HG02623 (cell line): ENCODE measurements at regions not wholly inside any gene's neighbourhood (a gene's known extent, or its start where the extent isn't known, plus 50 kb on each side); places are given as distances from the start of the nearest gene placed in this dataset.

Source experiments
- ATAC-seq: cut with Tn5 transposase; IDR thresholded peaks from one replicate; pipeline ENCODE4 v1.9.1; 2021; ENCODE audit warnings: moderate library complexity; ENCODE audit not compliant: unreplicated experiment

GRCh38 chr12:93042283-93042682 is 113.2 kb upstream of the EEA1 start:
- ATAC-seq = no peak

GRCh38 chr12:93042684-93043083 is 113.6 kb upstream of the EEA1 start:
- no peak for ATAC-seq

GRCh38 chr12:93043192-93043876 is 114.2 kb upstream of the EEA1 start:
- no peak for ATAC-seq

DNA sequence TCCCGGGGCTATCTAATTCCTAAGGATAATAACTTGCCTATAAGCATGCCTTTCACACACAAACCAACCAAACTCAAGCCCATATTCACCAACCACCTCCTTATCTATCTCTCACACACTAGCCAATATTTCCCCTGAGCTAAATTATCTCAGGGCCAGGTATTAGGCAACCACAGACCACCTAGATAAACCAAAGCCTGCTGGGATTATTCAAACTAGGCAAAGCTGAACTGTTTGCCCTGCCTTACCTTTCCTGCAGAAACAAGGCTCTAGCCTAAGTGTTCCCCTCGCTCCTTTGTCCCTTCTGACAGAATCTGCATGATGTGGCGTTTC is 114.7 kb upstream of the EEA1 start:
- ATAC-seq = no peak

- ATAC-seq = no peak
Measured at GRCh38 chr12:93047118-93047517, 118.0 kb upstream of the EEA1 start.

DNA sequence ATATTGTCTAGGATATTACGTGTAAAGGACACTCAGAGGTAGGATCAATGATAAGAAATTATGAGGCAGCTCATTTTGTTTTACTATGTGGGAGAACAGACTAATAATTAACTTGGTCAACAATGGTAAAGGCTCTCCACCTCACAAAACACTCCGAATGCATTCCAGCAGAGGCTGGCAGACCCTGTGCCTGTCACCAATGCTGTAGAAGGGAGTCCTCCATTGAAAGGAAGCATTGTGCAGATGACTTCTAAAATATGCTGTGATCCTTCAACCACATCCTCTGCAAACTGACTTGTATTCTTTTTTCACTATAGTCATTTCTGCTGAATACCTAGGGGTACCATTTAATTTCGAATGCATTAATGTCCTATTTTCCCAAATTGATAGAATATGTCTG is 119.6 kb upstream of the EEA1 start:
- no peak for ATAC-seq

- no peak for ATAC-seq
Measured at GRCh38 chr12:93050026-93050747, 121.1 kb upstream of the EEA1 start.

DNA sequence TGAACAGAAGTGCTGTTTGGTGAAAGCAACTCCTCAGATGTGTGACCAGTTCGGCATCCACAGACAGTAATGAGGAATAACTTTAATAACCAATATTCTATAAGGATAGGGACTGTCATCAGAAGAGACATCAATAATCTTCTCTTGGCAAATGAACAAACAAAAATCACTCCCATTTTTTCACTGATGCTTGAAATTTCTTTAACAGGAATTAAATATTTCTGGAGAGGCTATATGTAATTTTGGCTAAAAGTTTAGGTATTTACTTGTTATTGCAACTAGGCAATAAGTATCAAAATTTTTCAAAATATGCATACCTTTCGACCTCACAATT is 121.6 kb upstream of the EEA1 start:
- ATAC-seq = no peak

GRCh38 chr12:93054021-93054420 is 124.9 kb upstream of the EEA1 start:
- no peak for ATAC-seq

GRCh38 chr12:93055221-93055620 is 126.1 kb upstream of the EEA1 start:
- no peak for ATAC-seq

DNA sequence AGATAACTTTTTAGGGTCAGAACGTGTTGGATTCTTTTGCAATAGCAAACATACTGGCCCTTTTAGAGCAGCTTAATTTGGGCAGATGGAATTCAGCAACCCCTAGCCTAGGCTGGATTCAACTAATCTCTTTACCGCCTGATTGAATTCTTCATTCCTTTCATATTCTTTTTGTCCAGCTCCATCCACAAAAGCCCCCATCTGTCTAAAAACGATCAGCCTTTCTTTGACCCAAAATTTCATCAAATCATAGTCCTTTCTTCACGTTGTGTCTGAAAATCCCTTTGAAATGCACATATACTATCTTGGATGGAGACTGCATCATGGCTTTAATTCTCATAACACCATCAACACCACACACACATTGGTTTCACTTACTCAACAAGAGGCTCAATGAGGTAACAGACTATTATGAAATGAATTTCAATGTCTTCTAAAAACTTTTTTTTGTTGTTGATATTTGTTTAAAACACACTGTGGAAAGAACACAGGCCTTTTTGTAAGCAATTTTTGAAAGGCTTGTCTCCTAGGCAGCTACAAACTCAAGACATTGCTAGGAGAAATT is 128.0 kb upstream of the EEA1 start:
- ATAC-seq = no peak

GRCh38 chr12:93058280-93058679 is 129.2 kb upstream of the EEA1 start:
- no peak for ATAC-seq

DNA sequence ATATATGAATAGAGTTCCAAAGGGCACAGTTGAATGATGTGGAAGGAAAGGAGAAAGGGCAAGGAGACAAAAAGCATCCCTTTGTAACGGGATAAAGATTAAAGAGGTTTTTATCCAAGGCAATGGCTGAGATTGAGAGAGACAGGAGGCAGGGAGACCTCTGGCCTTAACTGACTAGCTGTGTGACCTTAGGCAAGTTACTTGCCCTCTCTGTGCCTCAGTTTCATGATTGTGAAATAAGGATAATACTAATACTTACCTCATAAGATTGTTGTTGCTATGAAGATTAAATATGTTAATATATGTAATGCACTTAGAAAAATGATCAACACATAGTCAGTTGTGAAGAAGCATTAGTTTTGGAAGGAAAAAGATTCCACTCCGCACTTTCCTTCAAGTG is 130.2 kb upstream of the EEA1 start:
- ATAC-seq = no peak

GRCh38 chr12:93059925-93060665 is 131.0 kb upstream of the EEA1 start:
- peak; percentile 98 for ATAC-seq

DNA sequence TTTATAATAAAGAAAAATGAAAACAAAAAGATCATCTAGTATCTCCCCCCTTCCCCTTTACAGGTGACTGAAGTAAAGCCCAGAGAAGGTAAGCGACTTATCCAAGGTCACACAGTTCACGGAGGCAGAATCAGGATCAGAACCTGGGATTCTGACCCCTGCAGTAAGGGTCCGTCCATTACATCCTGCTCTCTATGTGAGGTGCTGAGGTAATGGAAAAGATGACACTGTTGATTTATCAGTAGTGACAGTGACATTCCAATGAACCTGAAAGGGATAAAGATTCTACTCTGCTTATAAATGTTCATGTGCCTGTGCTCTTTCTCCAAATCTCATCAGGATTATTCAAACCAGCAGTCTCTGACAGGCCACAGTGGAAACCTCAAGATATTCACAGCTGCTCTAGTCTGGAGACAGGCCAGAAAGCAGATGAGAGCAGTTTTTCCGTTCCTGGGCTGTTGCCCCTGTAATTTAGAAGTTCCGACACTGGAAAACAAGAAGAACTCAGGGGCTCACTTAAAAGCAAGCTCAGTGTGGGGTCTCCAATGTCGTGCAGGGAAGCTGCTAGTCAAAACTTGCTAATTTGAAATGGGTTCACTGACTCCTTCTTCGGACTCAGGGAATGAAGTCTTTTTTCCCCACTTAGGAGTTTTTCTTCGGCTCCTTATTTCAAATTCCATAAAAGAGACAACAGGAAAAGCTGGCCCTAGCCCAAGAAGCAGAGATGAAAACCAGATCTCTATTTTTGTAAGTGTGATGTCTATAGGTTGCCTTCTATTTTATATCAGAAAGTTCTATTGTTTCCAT is 131.8 kb upstream of the EEA1 start:
- peak; percentile 14 for ATAC-seq

DNA sequence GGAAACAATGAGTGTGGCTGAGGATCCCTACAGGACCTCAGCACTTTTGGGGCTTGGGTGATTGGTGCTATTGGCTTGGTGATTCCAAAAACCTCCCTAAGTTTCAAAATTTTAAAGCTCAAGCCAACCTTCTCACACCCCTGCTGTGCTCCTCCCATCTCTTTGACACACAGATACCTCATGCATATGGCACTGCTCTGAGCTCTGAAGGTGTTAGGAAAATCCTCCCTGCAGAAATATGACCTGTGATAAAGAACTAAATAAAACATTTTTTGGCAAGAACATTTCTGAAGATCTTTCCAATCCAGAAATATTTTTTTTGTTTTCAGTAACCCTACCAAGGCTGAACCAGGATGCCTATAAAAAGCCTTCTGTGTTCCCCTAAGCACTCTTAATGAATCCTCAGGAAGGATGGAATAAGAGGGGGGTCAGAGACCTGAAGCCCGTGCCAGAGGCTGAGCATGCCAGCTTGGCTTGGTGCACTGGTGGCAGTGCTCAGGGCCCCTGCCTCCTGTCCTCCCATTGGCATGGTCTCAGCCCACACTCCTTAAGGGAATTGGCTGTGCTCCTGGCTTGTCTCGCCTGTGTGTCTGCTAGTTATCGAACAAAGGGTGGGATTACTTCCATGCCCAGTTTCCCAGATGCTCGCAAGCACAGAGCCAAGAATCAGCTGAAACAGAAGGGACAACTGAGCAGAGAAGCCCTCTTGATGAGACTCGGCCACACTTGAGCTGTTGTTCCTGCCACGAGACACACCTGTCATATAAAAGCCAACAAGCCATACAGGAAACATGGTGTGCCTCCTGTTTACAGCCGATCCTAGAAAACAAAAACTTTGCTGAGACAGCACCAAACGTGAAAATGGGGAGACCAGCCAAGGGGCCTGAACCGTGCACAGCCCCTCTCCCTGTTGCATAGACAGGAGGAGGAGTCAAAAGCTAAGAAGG is 132.7 kb upstream of the EEA1 start:
- no peak for ATAC-seq

GRCh38 chr12:93065896-93066295 is 136.8 kb upstream of the EEA1 start:
- no peak for ATAC-seq

DNA sequence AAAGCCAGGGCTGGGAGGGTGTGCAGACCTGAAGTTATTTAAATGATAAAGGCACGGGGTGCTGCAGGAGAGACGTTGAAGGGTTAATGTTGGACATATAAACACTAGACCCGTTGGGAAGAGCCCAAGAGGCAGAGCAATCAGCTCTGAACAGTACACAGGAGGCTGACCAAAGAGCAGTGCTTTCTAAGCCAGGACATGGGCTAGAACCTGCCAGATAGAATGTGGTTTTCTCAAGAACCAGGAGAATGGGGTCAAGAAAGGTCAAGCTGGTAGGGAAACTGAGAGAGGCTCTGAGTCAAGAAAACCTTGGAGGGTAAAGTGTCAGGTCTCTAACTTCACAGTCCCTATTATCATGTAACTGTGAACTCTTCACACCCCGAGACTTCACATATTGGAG is 143.2 kb upstream of the EEA1 start:
- no peak for ATAC-seq

DNA sequence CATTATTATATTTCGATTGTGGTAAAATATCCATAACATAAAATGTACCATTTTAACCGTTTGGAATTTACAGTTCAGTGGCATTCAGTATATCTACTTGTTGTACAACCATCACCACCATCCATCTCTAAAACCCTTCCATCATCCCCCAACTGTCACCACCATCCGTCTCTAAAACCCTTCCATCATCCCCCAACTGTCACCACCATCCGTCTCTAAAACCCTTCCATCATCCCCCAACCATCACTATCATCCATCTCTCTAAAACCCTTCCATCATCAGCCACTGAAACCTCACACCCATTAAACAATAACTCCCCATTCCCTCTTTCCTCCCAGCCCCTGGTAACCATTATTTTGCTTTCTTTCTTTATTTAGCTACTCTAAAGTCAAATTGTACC is 144.2 kb upstream of the EEA1 start:
- no peak for ATAC-seq

DNA sequence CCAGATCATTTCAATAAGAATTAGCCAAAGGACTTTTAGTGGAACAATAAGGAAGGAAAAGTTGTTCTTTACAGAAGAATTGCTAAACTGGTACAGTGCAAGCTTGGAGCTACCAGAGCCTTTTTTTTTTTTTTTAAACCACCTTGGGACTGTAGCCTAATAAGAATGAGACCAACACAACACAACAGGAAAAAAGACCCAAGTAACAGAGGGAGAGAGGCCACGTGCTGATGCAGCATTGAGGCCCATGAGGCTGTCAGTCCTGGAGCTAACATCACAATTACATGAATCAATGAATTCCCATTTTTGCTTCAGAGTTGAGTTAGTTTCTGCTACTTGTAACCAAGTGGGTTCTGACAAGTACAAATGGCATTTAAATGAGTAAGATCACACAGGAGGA is 149.0 kb upstream of the EEA1 start:
- ATAC-seq = no peak
